NT2/D1 (cell line): ENCODE measurements at regions not wholly inside any gene's neighbourhood (a gene's known extent, or its start where the extent isn't known, plus 50 kb on each side); places are given as distances from the start of the nearest gene placed in this dataset.

Source experiments
- SUZ12 ChIP-seq: IDR thresholded peaks from 2 replicates; pipeline ENCODE4 v1.6.1; 2011; ENCODE audit not compliant: insufficient read length, insufficient read depth; ENCODE audit errors: extremely low read depth
- YY1 ChIP-seq: IDR thresholded peaks from 2 replicates; pipeline ENCODE4 v1.6.1; 2011; ENCODE audit not compliant: insufficient read length, insufficient read depth
- ZNF274 ChIP-seq: IDR thresholded peaks from 2 replicates; pipeline ENCODE4 v1.6.1; 2011; ENCODE audit warnings: mild to moderate bottlenecking, low read depth, low read length

DNA sequence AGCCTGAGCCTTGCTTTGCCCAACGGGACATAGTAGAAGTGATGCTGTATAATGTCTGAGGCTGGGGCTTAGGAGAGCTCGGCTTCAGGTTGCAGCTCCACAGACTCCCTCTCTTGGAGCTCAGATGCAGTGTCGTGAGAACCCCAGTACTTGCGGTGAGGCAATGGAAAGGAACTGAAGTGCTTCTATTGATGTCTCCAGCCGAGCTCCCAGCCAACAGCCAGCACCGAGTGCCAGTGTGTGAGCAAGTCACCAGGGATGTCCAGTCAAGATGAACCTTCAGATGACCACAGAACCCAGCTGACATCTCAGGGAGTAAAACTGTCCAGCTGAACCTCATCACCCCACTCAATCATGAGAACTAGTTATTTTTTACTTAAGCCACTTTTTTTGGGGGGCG lies 268.1 kb downstream of the IRF8 start:
- no peak for TF ChIP-seq YY1
- TF ChIP-seq SUZ12, result no peak
- no peak for TF ChIP-seq ZNF274
